ENCODE measurements at regions not wholly inside any gene's neighbourhood (a gene's known extent, or its start where the extent isn't known, plus 50 kb on each side); places are given as distances from the start of the nearest gene placed in this dataset.

DNA sequence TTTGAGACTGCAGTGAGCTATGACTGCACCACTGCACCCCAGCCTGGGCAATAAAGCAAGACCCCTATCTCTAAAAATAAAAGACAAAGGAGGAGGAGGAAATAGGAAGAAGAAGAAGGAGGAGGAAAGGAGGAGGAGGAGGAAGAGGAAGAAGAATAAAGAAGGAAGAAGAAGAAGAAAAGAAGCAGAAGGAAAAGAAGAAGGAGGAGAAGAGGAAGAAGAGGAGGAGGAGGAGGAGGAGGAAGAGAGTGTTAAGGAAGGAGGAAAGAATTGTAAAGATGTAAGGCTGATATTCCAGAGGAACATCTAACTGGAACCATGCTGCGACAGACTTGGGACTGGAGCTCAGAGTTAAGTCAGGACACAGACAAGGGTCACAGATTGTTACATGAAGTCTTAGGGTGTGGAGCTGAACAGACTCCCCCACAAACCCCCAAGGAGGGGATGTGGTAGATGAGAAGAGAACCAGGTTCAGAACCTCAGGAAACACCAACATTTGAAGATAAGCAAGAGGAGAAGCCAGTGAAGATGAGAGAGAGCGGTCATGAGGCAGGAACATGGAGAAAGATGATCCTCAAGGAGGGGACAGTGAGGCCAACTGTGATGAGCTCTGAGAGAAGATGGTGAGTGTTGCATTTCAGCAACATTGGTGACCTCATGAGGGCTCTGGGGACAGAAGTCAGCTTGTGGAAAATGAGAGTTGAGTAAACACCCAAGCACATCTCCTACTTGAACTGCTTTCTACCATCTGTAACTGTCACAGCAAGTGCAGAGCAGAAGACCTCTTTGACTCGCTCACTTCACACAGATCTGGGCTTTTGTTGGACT is 118.2 kb downstream of the CD164 start:
- Histone ChIP-seq H3K27me3 (ENCODE audit: control insufficient read depth, insufficient read depth, low read length) (no peaks in the 10 kb centered on the region), H3K4me1 (ENCODE audit: control insufficient read depth, insufficient read depth, low read length) (peaks cover 15% of the 10 kb centered on the region), H3K36me3 (ENCODE audit: insufficient read depth, low read length) (no peaks in the 10 kb centered on the region), H3K4me3 (ENCODE audit: low read length) (no peak overlapping the region), H3K9ac (ENCODE audit: low read depth, low read length) (no peak overlapping the region), H3K4me2 (ENCODE audit: low read length) (no peak overlapping the region), H3K9me3 (replicated peaks; ENCODE audit: low read length) (no peaks in the 10 kb centered on the region)

DNA sequence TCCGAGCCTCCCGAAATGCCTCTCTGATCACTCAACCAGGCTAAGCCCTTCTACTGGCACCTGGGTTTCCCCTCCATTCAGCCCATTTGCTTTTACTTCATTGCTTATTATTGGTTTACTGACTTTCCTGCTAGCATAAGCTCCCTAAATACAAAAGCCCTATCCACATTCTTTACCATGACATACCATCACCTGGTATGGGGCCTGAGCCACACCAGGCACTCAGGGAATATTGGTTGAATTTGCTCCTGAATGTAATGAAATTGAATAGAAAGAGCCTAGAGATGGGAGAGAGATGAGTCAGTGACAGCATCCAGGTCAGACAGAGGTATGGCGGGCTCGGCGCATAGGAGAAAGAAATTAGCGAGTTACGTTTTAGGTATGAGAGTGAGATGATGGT is 120.0 kb downstream of the CD164 start:
- no peaks in the 10 kb centered on the region for H3K36me3 ChIP-seq (ENCODE audit: insufficient read depth, low read length)

DNA sequence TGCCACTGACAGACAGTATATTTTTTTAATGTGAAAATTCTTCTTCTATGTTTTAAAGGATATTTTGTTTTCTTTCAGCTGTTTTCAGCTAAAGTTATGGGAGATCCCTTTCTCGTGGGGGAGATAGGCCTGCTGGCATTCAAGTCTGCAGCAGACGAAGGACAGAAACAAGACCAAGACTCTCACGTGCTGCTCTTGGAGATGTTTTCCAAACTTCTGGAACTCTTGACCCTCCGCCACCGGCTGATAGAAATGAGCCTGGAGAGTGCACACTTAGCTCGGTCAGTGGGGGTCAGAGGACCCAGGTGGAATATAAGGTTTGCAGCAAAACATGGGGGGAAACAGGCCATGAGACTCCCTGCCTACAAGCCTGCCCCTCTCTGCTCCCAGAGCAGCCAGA is 120.5 kb downstream of the CD164 start:
- Histone ChIP-seq H3K9me3 (replicated peaks; ENCODE audit: low read length) (no peaks in the 10 kb centered on the region), H3K36me3 (ENCODE audit: insufficient read depth, low read length) (no peaks in the 10 kb centered on the region), H3K4me2 (ENCODE audit: low read length) (no peak overlapping the region), H3K27me3 (ENCODE audit: control insufficient read depth, insufficient read depth, low read length) (no peaks in the 10 kb centered on the region), H3K4me1 (ENCODE audit: control insufficient read depth, insufficient read depth, low read length) (peaks cover 15% of the 10 kb centered on the region), H3K4me3 (ENCODE audit: low read length) (no peak overlapping the region), H3K9ac (ENCODE audit: low read depth, low read length) (no peak overlapping the region)

More for the DNA sequence above, 120.0 kb downstream of the CD164 start:
- H3K4me2 ChIP-seq (ENCODE audit: low read length) = no peak overlapping the region
- peaks cover 15% of the 10 kb centered on the region for H3K4me1 ChIP-seq (ENCODE audit: control insufficient read depth, insufficient read depth, low read length)
- H3K4me3 ChIP-seq (ENCODE audit: low read length) = no peak overlapping the region
- H3K9ac ChIP-seq (ENCODE audit: low read depth, low read length) = no peak overlapping the region
- H3K9me3 ChIP-seq (replicated peaks; ENCODE audit: low read length) = no peaks in the 10 kb centered on the region
- no peaks in the 10 kb centered on the region for H3K27me3 ChIP-seq (ENCODE audit: control insufficient read depth, insufficient read depth, low read length)

DNA sequence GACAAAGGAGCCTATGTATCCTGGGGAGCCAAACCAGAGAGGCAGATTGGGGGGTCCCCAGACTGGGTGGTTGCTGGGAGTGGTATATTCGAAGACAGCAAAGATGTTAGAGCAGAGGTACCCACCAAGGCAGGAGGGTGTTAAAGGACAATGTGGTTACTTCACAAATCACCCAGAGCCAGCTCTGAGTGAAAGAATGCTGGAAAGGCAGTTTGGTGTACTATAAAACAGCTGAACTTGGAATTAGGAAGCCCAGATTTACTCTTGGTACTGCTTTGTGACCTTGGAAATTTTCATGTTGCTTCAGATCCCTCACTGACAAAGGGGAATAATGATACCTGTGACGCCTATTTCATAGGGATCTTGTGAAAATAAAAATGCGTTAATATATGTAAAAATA is 121.6 kb downstream of the CD164 start:
- peaks cover 15% of the 10 kb centered on the region for H3K4me1 ChIP-seq (ENCODE audit: control insufficient read depth, insufficient read depth, low read length)
- peak overlapping the region; percentile 40 for H3K4me2 ChIP-seq (ENCODE audit: low read length)
- H3K9me3 ChIP-seq (replicated peaks; ENCODE audit: low read length) = no peaks in the 10 kb centered on the region
- H3K36me3 ChIP-seq (ENCODE audit: insufficient read depth, low read length) = no peaks in the 10 kb centered on the region
- peak overlapping the region; percentile 27 for H3K9ac ChIP-seq (ENCODE audit: low read depth, low read length)
- H3K4me3 ChIP-seq (ENCODE audit: low read length) = no peak overlapping the region
- H3K27me3 ChIP-seq (ENCODE audit: control insufficient read depth, insufficient read depth, low read length) = no peaks in the 10 kb centered on the region

DNA sequence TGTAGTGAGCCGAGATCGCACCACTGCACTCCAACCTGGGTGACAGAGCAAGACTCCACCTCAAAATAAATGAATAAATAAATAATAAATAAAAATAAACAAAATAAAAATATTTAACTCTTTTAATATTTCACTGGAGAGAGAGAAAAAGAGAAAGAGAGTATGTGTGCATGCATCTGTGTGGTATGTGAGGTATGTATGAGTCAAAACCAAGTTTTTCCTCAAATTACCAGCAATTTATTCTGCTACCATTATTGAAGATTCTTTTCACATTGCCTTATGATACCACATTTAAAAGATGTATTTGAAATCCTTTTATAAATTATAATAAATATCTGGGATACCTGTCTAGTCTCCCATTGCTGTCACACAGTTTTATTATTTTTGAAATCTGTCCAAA is 122.1 kb downstream of the CD164 start:
- H3K4me3 ChIP-seq (ENCODE audit: low read length) = no peak overlapping the region
- H3K4me2 ChIP-seq (ENCODE audit: low read length) = peak overlapping the region; percentile 40
- no peaks in the 10 kb centered on the region for H3K36me3 ChIP-seq (ENCODE audit: insufficient read depth, low read length)
- no peaks in the 10 kb centered on the region for H3K27me3 ChIP-seq (ENCODE audit: control insufficient read depth, insufficient read depth, low read length)
- H3K9ac ChIP-seq (ENCODE audit: low read depth, low read length) = peak overlapping the region; percentile 27
- peaks cover 15% of the 10 kb centered on the region for H3K4me1 ChIP-seq (ENCODE audit: control insufficient read depth, insufficient read depth, low read length)
- no peaks in the 10 kb centered on the region for H3K9me3 ChIP-seq (replicated peaks; ENCODE audit: low read length)

DNA sequence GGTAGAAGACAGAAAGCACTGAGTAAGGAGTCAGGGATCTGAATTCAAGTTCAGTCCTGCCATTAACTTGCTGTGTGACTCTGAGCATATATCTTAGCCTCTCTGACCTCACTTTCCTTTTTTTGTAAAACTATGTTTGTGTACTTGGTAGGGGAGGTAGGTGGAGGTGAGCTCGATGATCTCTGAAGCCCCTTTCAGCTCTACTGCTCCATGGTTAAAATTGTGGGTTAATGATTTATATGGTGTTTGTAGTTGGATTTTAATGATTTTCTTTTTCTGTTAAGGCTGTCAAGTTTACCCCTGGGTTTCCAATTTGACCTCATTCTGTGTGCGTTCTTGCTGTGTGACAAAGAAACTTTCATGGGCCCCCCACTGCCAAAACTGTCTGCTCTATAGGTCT is 124.1 kb downstream of the CD164 start:
- no peak overlapping the region for H3K9ac ChIP-seq (ENCODE audit: low read depth, low read length)
- H3K9me3 ChIP-seq (replicated peaks; ENCODE audit: low read length) = no peaks in the 10 kb centered on the region
- peaks cover 15% of the 10 kb centered on the region for H3K4me1 ChIP-seq (ENCODE audit: control insufficient read depth, insufficient read depth, low read length)
- no peak overlapping the region for H3K4me2 ChIP-seq (ENCODE audit: low read length)
- no peaks in the 10 kb centered on the region for H3K27me3 ChIP-seq (ENCODE audit: control insufficient read depth, insufficient read depth, low read length)
- H3K4me3 ChIP-seq (ENCODE audit: low read length) = no peak overlapping the region
- no peaks in the 10 kb centered on the region for H3K36me3 ChIP-seq (ENCODE audit: insufficient read depth, low read length)

- Histone ChIP-seq H3K4me2 (ENCODE audit: low read length) (no peak overlapping the region), H3K9ac (ENCODE audit: low read depth, low read length) (no peak overlapping the region), H3K4me3 (ENCODE audit: low read length) (no peak overlapping the region), H3K9me3 (replicated peaks; ENCODE audit: low read length) (no peaks in the 10 kb centered on the region), H3K36me3 (ENCODE audit: insufficient read depth, low read length) (no peaks in the 10 kb centered on the region), H3K4me1 (ENCODE audit: control insufficient read depth, insufficient read depth, low read length) (peaks cover 15% of the 10 kb centered on the region), H3K27me3 (ENCODE audit: control insufficient read depth, insufficient read depth, low read length) (no peaks in the 10 kb centered on the region)
Observed at GRCh38 chr6:109257494-109257893, 124.8 kb downstream of the CD164 start.

DNA sequence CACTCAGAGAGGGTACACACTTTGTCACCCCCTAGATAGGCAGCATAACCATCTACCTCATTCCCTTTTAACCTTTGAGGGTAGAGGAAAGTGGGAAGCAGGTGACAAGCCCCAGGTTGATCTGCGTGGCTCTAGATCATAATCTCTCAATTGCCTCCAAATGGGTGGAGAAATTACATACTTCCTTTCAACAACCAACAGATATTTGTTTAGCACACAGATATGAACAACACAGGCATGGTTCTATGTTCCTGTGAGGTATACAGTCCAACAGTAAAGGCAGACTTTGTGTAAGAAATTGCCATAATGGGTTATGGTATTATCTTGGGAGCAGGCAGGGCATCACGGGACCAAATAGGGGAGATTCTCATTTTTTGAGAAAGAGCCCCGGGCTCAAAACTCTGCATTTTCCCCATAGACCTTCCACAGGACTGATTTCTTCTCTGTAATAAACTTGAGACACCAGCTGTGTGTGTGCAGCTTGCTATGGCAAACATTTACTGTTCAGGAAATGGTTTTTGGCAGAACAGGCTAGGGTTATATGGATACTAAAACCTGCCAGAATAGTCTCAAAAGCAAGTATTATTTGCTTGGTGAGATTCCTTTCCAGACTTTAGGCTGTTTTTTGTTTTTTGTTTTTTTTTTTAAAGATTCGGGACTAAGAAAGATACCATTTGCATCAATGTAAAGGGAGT is 126.2 kb downstream of the CD164 start:
- H3K9me3 ChIP-seq (replicated peaks; ENCODE audit: low read length) = no peaks in the 10 kb centered on the region
- H3K4me2 ChIP-seq (ENCODE audit: low read length) = no peak overlapping the region
- no peaks in the 10 kb centered on the region for H3K36me3 ChIP-seq (ENCODE audit: insufficient read depth, low read length)
- H3K9ac ChIP-seq (ENCODE audit: low read depth, low read length) = no peak overlapping the region
- no peak overlapping the region for H3K4me3 ChIP-seq (ENCODE audit: low read length)
- no peaks in the 10 kb centered on the region for H3K27me3 ChIP-seq (ENCODE audit: control insufficient read depth, insufficient read depth, low read length)
- H3K4me1 ChIP-seq (ENCODE audit: control insufficient read depth, insufficient read depth, low read length) = peaks cover 15% of the 10 kb centered on the region

DNA sequence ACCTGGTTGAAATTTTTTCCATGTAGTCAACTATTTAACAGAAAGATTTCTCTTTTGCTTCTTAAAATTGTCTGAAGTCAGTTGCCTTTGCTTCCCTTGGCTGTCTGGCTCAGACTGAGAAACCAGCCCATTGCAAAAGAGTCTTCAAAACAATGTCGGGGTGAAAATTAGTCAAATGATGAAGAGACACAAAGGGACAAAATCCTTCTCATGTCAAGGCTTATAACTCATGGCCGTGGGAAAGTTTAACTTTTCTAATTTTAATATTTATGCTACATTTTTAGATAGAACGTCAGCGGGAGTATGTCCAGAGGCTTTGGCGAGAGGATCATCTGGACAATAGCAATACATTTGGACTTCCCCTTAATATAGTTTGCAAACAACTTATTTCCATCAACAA is 127.2 kb downstream of the CD164 start:
- H3K4me2 ChIP-seq (ENCODE audit: low read length) = no peak overlapping the region
- H3K9me3 ChIP-seq (replicated peaks; ENCODE audit: low read length) = no peaks in the 10 kb centered on the region
- H3K4me3 ChIP-seq (ENCODE audit: low read length) = no peak overlapping the region
- no peaks in the 10 kb centered on the region for H3K27me3 ChIP-seq (ENCODE audit: control insufficient read depth, insufficient read depth, low read length)
- peaks cover 7% of the 10 kb centered on the region for H3K4me1 ChIP-seq (ENCODE audit: control insufficient read depth, insufficient read depth, low read length)
- H3K9ac ChIP-seq (ENCODE audit: low read depth, low read length) = no peak overlapping the region
- no peaks in the 10 kb centered on the region for H3K36me3 ChIP-seq (ENCODE audit: insufficient read depth, low read length)

DNA sequence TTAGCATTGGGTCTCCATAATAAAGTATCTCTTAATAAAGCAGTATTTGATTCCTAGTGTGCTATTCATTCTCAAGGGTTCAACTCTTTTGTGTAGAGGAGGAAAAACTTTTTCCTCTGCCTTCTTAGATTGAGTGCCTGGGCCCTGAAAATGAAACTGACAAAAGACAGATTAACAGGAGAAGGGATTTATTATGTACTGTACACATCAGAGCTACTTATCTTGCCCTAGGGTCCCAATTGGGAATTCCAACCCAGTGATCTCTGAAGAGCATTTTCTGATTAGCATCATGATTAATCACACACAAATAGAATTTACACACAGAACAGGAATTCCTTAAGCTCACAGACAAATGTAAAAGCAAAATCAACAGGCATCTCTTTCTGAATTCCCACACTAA is 128.9 kb downstream of the CD164 start:
- H3K9ac ChIP-seq (ENCODE audit: low read depth, low read length) = no peak overlapping the region
- no peaks in the 10 kb centered on the region for H3K9me3 ChIP-seq (replicated peaks; ENCODE audit: low read length)
- no peaks in the 10 kb centered on the region for H3K36me3 ChIP-seq (ENCODE audit: insufficient read depth, low read length)
- no peaks in the 10 kb centered on the region for H3K4me1 ChIP-seq (ENCODE audit: control insufficient read depth, insufficient read depth, low read length)
- no peak overlapping the region for H3K4me2 ChIP-seq (ENCODE audit: low read length)
- no peaks in the 10 kb centered on the region for H3K27me3 ChIP-seq (ENCODE audit: control insufficient read depth, insufficient read depth, low read length)
- H3K4me3 ChIP-seq (ENCODE audit: low read length) = no peak overlapping the region

DNA sequence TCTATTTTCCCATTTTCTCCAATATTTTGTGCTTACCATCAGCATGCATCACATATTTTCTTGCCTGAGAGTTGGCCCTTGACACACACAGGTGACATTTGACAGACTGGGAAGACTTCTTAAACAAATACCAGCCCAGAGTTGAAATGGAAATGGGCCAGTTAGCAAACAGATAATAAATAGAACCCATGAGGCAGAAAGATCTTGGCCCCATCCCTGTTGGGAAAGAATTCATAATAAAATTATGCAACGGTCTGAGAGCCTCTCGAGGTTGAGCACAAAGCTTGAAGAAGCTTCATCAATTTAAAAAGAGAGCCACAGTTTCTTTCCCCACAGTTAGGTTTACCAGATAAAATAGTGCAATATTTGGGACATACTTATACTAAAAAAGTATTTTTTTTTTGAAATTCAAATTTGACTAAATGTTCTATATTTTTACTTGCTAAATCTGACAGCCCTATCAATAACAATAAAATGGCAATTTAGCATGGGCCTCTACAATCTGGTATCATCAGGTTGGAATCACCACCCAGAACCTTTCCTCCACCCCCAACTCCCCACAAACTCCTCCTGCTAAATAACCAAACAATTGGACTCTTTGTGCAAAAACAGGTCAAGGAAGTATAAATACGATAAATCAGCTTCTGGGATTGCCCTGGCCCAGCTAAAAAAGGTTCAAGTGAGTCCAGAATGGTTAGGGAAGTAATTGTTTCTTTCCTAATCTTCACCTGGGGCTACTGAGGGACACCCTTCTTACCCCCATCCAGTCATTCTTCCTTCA is 129.8 kb downstream of the CD164 start:
- H3K4me3 ChIP-seq (ENCODE audit: low read length) = no peak overlapping the region
- no peaks in the 10 kb centered on the region for H3K36me3 ChIP-seq (ENCODE audit: insufficient read depth, low read length)
- H3K9ac ChIP-seq (ENCODE audit: low read depth, low read length) = no peak overlapping the region
- H3K4me1 ChIP-seq (ENCODE audit: control insufficient read depth, insufficient read depth, low read length) = no peaks in the 10 kb centered on the region
- no peaks in the 10 kb centered on the region for H3K27me3 ChIP-seq (ENCODE audit: control insufficient read depth, insufficient read depth, low read length)
- H3K9me3 ChIP-seq (replicated peaks; ENCODE audit: low read length) = no peaks in the 10 kb centered on the region
- H3K4me2 ChIP-seq (ENCODE audit: low read length) = no peak overlapping the region
